T47D (cell line): ENCODE measurements at regions not wholly inside any gene's neighbourhood (a gene's known extent, or its start where the extent isn't known, plus 50 kb on each side); places are given as distances from the start of the nearest gene placed in this dataset.
"Not testable (repeated sequence)": the region's sequence is repeated elsewhere in the genome, so short reads cannot be mapped to it uniquely, and the experiment has no call there.

Experiments used
- DNase-seq, 2 experiments: peaks; one replicate each; pipeline versions ENCODE4 v3.0.0 to v3.0.0-alpha.2; 2011 to 2012; ENCODE audit warnings: low read depth in 1 of 2, low spot score in 1 of 2
- JUND ChIP-seq: IDR thresholded peaks from 2 replicates; pipeline ENCODE4 v1.6.1; 2012; ENCODE audit warnings: low read depth
- in situ Hi-C: cut with HindIII; loops from 2 replicates; pipeline ENCODE4 v1.10.0; 2016; ENCODE audit warnings: low sequenced_read_pairs, low pct_unique_long_range_greater_than_20kb

DNA sequence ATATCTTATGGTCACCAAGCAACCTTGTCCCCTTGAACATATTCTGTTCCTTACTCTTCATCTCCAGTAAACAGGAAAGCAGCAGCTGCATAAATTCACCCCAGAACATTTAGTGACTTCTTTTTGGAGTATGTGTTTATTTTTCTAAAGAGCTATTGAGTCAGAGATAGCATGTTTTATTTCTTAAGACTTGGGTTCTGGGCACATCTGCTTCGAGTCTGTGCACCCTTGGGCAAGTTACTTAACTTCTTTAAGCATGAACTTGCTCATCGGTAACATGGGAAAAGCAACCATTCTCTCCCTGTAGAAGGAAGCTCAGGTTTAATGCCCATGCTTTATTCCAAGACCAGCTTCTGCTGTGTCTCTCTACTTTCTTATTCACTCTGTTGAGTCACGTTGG lies 309.3 kb upstream of the MEX3C start:
- TF ChIP-seq JUND, result no peak
- in situ Hi-C loops, result no loop called here
- no peak for DNase-seq

- DNase-seq, in situ Hi-C loops: not testable (repeated sequence)
These were observed 310.9 kb upstream of the MEX3C start for GRCh38 chr18:51508410-51508809.

GRCh38 chr18:51510020-51510419 lies 312.5 kb upstream of the MEX3C start:
- no peak for DNase-seq
- in situ Hi-C loops, result no loop called here
- TF ChIP-seq JUND, result no peak

DNA sequence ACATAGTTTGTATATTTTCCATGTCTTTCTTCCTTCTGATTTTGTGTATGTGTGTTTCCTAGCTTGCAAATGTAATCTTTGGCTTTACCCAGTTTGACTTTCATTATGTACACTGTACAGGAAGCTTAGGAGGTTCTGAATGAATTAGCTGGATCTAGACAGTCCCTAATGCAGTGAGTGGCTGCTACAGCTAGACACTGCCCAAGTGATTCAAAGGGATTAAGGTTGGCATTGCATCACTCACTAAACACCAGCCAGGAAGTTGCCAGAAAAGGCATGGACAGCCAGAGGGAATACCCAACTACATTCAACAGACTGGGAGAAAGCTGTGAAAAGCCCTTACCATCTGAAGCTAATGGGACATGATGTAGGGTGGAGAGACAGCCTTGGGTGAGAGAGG lies 316.0 kb upstream of the MEX3C start:
- in situ Hi-C loops, result no loop called here
- peak in 1 of 2 experiments; percentile 22 for DNase-seq
- TF ChIP-seq JUND, result no peak

DNA sequence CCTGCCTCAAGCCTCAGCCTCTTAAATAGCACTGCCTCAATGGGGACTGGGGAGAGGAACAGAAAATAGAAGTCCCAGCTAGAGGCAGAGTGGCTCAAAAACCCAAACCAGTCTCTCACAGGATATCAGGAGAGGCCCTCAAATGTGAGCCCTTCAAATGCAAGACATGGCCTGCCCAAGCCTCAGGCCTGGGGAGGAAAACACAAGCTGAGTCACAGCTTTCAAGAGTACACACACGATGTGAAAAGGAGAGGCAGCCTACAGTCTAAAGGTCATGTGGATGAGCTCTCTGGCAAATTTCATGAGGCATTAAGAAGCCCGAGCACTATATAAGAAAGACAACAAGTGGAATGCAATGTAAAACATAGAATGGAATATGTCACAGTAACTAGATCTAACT lies 316.6 kb upstream of the MEX3C start:
- in situ Hi-C loops, result no loop called here
- no peak for DNase-seq
- TF ChIP-seq JUND, result no peak

GRCh38 chr18:51516478-51517038 lies 319.1 kb upstream of the MEX3C start:
- in situ Hi-C loops, result no loop called here
- no peak for TF ChIP-seq JUND
- DNase-seq, result no peak

DNA sequence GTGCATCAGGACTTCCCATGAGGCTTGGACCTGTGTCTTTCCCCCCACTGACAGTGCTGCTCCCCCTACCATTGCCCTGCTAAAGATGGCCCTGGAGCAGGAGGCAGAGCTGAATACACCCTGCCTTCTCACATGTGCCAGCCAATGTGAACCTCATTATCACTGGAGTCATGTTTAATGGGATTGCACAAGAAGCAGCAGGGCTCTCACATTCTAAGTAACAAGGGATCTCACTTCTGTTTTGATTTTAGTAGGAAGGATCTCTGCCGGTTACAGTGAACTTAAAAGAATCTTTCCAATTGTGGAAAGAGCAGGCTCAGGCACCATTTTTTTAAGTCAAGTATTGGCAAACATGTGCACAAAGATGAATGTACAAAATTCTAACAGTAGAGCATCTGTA lies 322.1 kb upstream of the MEX3C start:
- in situ Hi-C loops, result no loop called here
- no peak for TF ChIP-seq JUND
- no peak for DNase-seq

- in situ Hi-C loops, result no loop called here
- no peak for TF ChIP-seq JUND
- no peak for DNase-seq
These were observed 323.2 kb upstream of the MEX3C start for GRCh38 chr18:51520676-51521180.

DNA sequence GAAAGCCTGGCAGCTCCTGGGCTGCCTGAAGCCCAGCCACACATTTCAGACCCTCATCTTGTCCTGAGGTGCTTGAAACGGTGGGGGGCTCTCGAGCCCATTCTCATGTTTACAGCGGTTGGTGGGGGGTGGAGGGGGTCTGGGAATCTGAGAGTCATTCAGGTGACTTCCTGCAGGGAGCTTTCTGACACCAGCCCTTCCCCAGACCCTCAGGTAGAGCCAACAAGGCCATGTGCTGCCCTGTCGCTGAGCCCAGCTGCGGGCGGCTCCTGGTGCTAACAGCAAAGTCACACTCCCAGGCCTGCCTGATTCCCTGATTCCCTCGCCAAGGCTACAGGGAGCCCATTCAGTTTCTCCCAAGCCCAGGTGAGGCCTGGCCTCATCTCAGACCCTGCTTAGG lies 324.9 kb upstream of the MEX3C start:
- in situ Hi-C loops, result no loop called here
- DNase-seq, result no peak
- no peak for TF ChIP-seq JUND

DNA sequence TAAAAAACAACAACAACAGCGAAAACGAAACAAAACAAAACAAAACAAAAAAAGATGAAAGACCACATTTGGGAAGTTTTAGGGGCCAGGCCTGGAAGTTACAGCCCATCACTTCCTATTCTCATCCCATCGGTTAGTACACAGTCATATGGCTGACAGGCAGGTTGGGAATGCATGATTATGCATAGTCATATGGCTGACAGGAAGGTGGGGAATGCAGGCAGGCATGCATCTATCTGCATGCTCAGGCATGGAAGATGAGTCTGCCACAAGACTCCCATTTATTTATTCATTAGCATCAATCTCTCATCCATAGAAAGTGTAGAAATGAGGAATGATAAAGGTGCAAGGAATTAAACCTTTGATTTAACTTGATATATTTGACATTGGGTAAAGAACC lies 325.3 kb upstream of the MEX3C start:
- in situ Hi-C loops, result no loop called here
- DNase-seq, result no peak
- TF ChIP-seq JUND, result no peak

GRCh38 chr18:51523671-51524070 lies 326.2 kb upstream of the MEX3C start:
- DNase-seq, result no peak
- TF ChIP-seq JUND, result no peak
- in situ Hi-C loops, result no loop called here

DNA sequence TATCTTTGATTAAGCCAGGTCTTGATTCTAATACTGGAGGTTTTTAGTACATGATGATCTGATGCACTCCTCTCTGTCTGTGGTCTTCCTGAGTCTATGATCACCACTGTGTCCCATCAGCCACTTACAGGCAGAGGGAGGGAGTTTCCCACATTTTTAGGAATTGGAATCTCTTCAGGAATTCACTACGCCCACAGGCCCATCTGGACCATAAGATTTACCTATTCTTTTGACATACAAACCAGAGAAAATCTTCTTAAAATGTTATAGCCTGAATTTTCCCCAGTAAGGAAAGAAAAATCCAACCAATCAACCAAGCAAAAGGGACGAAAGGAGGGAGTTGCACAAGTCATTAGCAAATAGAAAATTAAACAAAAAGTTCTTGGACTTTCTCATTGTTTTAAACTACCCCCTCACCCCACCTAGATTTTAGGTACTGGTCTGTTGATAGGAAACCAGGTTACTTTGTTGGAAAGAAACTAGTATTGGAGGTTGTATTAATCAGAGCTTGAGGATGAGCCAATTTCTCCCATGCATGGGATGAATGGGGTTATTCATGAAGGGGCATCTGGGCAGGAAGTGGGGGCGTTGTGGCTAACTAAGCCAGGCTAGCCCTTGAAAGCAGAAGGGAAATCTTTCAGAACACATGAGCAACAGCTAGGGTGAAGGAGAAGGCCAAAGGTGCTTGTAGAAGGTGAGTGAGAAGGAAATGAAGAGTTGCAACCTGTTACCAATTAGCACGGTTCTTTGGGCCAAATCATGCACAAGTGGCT lies 328.2 kb upstream of the MEX3C start:
- no peak for TF ChIP-seq JUND
- in situ Hi-C loops, result no loop called here
- DNase-seq, result no peak

GRCh38 chr18:51527826-51528225 lies 330.3 kb upstream of the MEX3C start:
- in situ Hi-C loops, result no loop called here
- DNase-seq, result no peak
- no peak for TF ChIP-seq JUND

GRCh38 chr18:51531501-51531900 lies 334.0 kb upstream of the MEX3C start:
- DNase-seq, result peak in 1 of 2 experiments; percentile 34

More at GRCh38 chr18:51531501-51531900, 334.0 kb upstream of the MEX3C start:
- TF ChIP-seq JUND, result no peak
- in situ Hi-C loops, result no loop called here
